ENCODE measurements at regions not wholly inside any gene's neighbourhood (a gene's known extent, or its start where the extent isn't known, plus 50 kb on each side); places are given as distances from the start of the nearest gene placed in this dataset.

GRCh38 chr1:224504297-224505041 is 69.9 kb upstream of the WDR26 start:
- DNase-seq (ENCODE audit: low read depth in 2 of 2) = no peak

DNA sequence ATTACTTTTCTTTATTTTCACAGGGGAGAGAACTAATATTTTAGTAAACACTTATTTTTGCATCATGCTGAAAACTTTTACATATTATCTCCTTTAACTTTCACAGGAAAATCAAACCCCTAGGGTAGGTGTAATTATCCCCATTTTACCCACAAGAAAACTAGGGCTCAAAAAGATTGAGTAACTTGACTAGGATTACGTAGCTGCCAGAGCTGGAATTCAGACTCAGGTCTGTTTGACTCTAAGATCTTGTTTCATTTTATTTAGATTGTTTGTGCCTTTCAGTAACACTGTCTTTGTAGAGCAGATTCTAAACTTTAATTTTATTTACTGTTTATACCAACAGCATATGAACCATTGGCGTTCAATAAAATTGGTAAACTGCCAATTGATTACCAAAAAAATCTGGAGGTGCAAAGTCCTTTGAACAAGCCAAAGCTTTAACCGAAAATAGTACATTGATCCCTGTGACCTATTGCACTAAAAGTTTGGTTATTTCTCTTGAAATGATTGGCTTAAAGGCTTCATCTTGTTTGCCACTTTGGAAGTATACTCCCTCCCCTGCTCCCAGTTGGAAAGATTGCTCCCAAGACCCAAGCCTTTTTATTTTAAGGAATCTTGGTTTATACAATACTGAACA is 71.0 kb upstream of the WDR26 start:
- no peak for DNase-seq (ENCODE audit: low read depth in 2 of 2)

DNA sequence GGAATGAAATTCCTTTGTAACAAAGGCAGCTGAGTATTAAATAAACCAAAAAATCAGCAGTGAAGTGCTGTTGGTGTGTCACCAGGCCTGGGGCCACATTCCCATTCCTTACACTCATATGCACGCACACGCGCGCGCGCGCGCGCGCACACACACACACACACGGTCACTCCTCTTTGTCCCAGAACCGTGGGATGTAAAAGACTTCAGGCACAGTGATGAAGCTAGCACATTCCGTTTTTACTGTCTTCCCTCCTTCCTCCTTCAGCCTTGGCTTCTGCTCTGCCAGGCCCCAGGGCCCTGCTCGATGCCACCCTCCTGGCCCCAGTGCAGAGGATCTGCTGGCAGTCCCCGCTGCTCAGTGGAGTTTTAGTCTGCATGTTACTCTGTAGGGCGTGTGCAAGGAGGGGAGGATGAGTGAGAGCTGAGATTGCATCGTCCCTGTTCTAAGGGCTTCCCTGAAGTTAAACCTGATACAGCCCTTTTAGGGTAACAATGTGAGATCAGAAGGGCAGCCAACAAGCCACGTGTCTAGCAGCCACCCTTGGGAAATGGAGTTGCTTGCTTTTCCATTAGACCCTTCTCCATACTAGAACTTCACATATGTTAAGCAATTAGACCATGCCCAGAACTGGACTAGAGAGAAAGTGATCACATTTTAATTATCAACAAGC is 71.7 kb upstream of the WDR26 start:
- no peak for DNase-seq (ENCODE audit: low read depth in 2 of 2)

DNA sequence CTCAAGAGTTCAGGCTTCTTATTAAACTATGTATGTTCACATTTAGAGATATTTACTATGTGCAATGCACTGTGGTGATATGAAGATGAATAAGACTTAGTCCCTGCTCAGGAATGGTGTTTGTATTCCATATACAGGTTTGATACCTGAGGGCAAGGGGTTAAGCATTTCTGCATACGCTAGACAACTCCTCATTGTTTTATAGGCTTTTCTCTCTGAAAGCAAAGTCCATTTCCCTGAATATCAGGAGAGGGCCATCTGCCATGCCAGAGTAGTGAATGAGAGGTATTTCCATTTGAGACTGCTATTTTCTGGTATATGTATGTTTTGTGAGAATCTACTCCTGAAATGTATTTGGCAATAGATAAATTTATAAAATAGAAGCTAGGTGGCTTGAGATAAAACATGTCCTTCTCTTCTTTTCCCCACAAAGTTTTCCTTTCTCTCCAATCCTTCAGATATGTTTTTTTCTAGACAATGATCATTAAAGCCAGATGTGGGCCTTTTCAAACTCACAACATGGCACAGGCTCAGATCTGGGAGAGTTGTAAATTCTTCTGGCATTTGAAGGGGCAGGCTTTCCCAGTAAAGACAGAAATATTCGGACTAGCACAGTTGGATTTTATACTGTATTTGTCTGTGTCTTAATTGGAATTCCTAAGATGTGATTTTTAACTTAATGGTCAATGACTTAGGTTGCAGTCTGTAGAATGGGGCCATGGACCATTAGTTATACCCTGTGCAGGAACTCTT is 73.3 kb upstream of the WDR26 start:
- DNase-seq (ENCODE audit: low read depth in 2 of 2) = no peak

GRCh38 chr1:224509907-224510306 is 75.3 kb upstream of the WDR26 start:
- DNase-seq (ENCODE audit: low read depth in 2 of 2) = no peak

GRCh38 chr1:224510880-224511645 is 76.5 kb upstream of the WDR26 start:
- DNase-seq (ENCODE audit: low read depth in 2 of 2) = no peak

- no peak for DNase-seq (ENCODE audit: low read depth in 2 of 2)
Observed at GRCh38 chr1:224512600-224513151, 78.1 kb upstream of the WDR26 start.

DNA sequence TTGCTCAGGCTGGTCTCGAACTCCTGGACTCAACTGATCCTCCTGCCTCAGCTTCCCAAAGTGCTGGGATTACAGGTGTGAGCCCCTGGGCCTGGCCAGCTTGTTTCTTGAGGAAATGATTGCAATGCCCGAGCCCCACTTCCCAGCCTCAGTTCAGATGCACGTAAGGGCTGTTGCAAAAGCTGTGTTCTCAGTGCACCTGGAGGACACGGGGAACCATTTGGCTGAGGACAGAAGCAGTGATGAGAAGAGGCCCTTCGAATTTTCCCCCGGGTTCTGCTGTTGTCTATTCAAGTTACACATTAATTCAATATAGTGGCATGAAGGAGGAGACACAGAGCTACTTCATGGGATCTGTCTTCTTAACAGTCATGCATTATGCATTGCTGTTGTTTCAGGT is 78.8 kb upstream of the WDR26 start:
- no peak for DNase-seq (ENCODE audit: low read depth in 2 of 2)

GRCh38 chr1:224513787-224514209 is 79.2 kb upstream of the WDR26 start:
- DNase-seq (ENCODE audit: low read depth in 2 of 2) = peak; percentile 70 to 85

DNA sequence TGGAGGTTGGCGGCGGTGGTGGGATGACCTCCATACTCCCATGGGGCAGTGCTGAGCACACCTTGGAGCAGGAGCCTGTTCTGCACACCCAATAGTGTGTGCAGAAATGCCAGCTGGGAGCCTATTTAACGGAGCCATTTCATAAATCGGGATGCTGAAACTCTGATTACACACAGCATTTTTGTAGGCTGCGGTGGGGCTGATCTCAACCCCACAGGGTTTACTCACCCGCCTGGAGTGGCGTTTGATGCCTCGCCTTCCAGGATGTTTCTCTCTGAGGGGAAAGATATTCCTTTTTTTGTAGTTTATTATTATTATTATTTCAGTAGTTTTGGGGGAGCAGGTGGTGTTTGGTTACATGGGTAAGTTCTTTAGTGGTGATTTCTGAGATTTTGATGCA is 82.6 kb upstream of the WDR26 start:
- no peak for DNase-seq (ENCODE audit: low read depth in 2 of 2)

DNA sequence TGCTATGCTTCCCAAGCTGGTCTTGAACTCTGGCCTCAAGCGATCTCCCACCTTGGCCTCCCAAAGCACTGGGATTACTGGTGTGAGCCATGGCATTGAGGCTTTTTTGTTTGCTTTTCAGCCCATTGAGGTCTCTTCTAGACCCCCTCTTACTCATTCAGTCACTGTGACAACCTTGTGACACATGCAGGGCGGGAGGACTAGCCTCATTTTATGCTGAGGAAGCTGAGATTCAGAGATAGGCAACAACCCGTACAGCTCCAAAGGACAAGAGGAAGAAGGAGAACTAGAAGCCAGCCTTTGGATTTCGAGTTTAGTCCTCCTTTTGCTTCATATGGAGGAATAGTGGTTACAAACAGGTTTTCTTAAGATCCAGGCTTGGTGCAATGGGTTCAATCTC is 83.9 kb upstream of the WDR26 start:
- DNase-seq (ENCODE audit: low read depth in 2 of 2) = no peak

- no peak for DNase-seq (ENCODE audit: low read depth in 2 of 2)
Observed at GRCh38 chr1:224519874-224520273, 85.3 kb upstream of the WDR26 start.

- DNase-seq (ENCODE audit: low read depth in 2 of 2) = no peak
Observed at GRCh38 chr1:224520808-224521207, 86.2 kb upstream of the WDR26 start.

- DNase-seq (ENCODE audit: low read depth in 2 of 2) = no peak
Observed at GRCh38 chr1:224521904-224522734, 87.5 kb upstream of the WDR26 start.

GRCh38 chr1:224523676-224524075 is 89.1 kb upstream of the WDR26 start:
- no peak for DNase-seq (ENCODE audit: low read depth in 2 of 2)

DNA sequence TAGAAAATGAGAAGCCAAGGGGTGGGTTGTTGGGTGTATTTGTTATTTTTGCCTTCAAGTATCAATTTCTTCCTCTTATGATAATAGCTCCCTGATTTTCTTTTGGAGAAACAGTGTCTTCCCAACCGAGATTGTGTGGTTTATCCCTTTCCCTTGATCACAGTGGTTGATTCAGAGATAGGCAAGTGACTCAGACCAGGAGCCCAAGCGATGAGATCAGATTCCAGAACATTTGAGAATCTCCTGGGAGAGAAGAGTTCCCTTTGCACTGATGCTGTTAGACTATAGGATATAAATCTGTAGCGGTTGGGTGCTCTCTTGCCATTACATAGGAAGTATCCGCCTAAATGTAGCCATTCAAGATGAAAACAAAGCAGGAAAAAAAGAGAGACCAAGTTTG is 90.1 kb upstream of the WDR26 start:
- DNase-seq (ENCODE audit: low read depth in 2 of 2) = no peak

DNA sequence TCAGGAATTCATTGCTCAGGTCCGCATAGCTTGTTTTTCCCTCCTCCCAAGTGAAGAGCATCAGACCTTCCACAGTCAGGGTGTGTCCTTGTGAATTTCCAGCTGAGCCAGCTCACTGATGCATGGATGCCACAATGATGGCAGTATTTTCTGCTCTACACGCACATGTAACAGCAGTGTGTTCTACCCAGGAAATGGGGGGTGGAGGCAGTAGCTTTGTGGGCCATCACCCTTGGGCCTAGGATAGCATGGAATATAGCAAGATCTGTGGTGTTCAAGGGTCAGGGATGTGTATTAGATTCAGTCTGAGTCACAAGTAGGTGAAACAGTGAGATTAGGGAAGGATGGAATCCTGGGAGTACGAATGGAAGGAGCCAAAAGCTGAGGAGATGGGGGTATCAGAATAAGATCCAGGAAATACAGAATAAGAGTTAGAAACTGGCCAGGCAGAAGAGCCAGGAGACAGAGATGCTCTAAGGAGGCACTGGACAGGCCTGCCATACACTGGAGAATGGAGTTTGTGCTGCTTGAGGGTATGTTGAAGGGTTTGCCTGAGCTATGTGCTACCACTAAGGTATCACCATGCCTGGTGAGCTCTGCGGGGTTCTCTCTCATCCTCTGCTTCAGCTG is 90.6 kb upstream of the CNIH3 start:
- no peak for DNase-seq (ENCODE audit: low read depth in 2 of 2)

DNA sequence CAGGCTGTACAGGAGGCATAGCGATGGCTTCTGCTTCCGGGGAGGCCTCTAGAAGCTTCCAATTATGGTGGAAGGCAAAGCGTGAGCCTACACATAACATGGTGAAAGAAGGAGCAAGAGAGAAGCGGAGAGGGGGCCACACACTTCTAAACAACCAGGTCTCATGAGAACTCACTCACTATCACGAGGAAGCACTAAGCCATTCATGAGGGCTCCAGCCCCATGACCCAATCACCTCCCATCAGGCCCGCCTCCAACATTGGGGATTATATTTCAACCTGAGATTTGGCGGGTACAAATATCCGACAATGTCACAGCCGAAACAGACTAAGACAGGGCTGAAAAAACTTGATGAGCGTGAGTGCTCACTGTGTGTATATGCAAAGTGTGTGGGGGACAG is 89.3 kb upstream of the CNIH3 start:
- DNase-seq (ENCODE audit: low read depth in 2 of 2) = no peak

GRCh38 chr1:224528900-224529299 is 87.2 kb upstream of the CNIH3 start:
- DNase-seq (ENCODE audit: low read depth in 2 of 2) = no peak

GRCh38 chr1:224529844-224530243 is 86.3 kb upstream of the CNIH3 start:
- DNase-seq (ENCODE audit: low read depth in 2 of 2) = no peak

All from stimulated activated CD8-positive, alpha-beta memory T cell treated with anti-CD3 and anti-CD28 coated beads, Interleukin-2, amount 100 ng/mL, for 48 hours (primary cell).